ENCODE measurements at regions not wholly inside any gene's neighbourhood (a gene's known extent, or its start where the extent isn't known, plus 50 kb on each side); places are given as distances from the start of the nearest gene placed in this dataset.

- CTCF ChIA-PET = no interaction called here
- ATAC-seq = no peak
- TF ChIP-seq, protein P1, sequence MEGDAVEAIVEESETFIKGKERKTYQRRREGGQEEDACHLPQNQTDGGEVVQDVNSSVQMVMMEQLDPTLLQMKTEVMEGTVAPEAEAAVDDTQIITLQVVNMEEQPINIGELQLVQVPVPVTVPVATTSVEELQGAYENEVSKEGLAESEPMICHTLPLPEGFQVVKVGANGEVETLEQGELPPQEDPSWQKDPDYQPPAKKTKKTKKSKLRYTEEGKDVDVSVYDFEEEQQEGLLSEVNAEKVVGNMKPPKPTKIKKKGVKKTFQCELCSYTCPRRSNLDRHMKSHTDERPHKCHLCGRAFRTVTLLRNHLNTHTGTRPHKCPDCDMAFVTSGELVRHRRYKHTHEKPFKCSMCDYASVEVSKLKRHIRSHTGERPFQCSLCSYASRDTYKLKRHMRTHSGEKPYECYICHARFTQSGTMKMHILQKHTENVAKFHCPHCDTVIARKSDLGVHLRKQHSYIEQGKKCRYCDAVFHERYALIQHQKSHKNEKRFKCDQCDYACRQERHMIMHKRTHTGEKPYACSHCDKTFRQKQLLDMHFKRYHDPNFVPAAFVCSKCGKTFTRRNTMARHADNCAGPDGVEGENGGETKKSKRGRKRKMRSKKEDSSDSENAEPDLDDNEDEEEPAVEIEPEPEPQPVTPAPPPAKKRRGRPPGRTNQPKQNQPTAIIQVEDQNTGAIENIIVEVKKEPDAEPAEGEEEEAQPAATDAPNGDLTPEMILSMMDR (IDR thresholded peaks at IDR 0.05) = no peak
- no peaks in the 10 kb centered on the region for H3K36me3 Mint-ChIP-seq (ENCODE audit: low read depth)
- H3K4me3 Mint-ChIP-seq = no peak overlapping the region
- H3K27ac Mint-ChIP-seq = no peak overlapping the region
- no peak for DNase-seq
- intact Hi-C loops (cut with micrococcal nuclease) = no loop called here
- H3K27me3 Mint-ChIP-seq = no peaks in the 10 kb centered on the region
- peaks cover 1% of the 10 kb centered on the region for H3K9me3 Mint-ChIP-seq
- POLR2A ChIA-PET = no interaction called here
- no peaks in the 10 kb centered on the region for H3K4me1 Mint-ChIP-seq (ENCODE audit: low read depth)
Measured at GRCh38 chr3:24645047-24645446, 150.4 kb upstream of the THRB start.

DNA sequence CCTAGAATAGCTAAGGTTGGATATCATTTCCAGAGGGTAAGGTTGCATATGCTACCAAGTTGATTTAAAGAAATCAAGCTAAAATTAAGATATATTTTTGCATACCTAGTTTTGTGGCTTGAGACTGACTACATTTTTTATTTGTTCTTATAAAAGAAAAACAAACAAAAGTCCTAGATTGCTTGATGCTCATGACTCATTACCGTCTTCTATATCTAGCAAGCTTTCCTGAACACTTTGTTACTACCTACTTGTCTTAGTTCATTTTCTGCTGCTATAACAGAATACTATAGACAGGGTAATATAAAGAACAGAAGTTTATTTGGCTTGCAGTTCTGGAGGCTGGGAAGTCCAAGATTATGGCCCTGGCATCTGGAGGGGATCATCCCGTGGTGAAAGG is 152.1 kb upstream of the THRB start:
- Mint-ChIP-seq H3K27ac (no peak overlapping the region), H3K9me3 (peaks cover 1% of the 10 kb centered on the region), H3K36me3 (ENCODE audit: low read depth) (no peaks in the 10 kb centered on the region), H3K27me3 (no peaks in the 10 kb centered on the region), H3K4me1 (ENCODE audit: low read depth) (no peaks in the 10 kb centered on the region), H3K4me3 (no peak overlapping the region)
- DNase-seq (no peak), ATAC-seq (no peak)
- intact Hi-C loops (cut with micrococcal nuclease) = no loop called here
- TF ChIP-seq, protein P1 (IDR thresholded peaks at IDR 0.05) = no peak
- CTCF ChIA-PET = no interaction called here
- POLR2A ChIA-PET = no interaction called here

- POLR2A ChIA-PET = no interaction called here
- Mint-ChIP-seq H3K27ac (no peak overlapping the region), H3K4me3 (no peak overlapping the region)
Measured at GRCh38 chr3:24648063-24648462, 153.4 kb upstream of the THRB start.

GRCh38 chr3:24650839-24651238 is 156.2 kb upstream of the THRB start:
- Mint-ChIP-seq H3K36me3 (ENCODE audit: low read depth) (no peaks in the 10 kb centered on the region), H3K9me3 (peaks cover 6% of the 10 kb centered on the region), H3K4me1 (ENCODE audit: low read depth) (no peaks in the 10 kb centered on the region), H3K4me3 (no peak overlapping the region), H3K27ac (no peak overlapping the region), H3K27me3 (no peaks in the 10 kb centered on the region)
- CTCF ChIA-PET = no interaction called here
- POLR2A ChIA-PET = no interaction called here
- TF ChIP-seq, protein P1 (IDR thresholded peaks at IDR 0.05) = no peak
- ATAC-seq (no peak), DNase-seq (no peak)
- intact Hi-C loops (cut with micrococcal nuclease) = no loop called here

More at GRCh38 chr3:24648063-24648462, 153.4 kb upstream of the THRB start:
- CTCF ChIA-PET = no interaction called here
- intact Hi-C loops (cut with micrococcal nuclease) = no loop called here
- DNase-seq = no peak
- H3K27me3 Mint-ChIP-seq = no peaks in the 10 kb centered on the region
- ATAC-seq = no peak
- no peaks in the 10 kb centered on the region for H3K36me3 Mint-ChIP-seq (ENCODE audit: low read depth)
- H3K9me3 Mint-ChIP-seq = peaks cover 1% of the 10 kb centered on the region
- TF ChIP-seq, protein P1 (IDR thresholded peaks at IDR 0.05) = no peak
- H3K4me1 Mint-ChIP-seq (ENCODE audit: low read depth) = no peaks in the 10 kb centered on the region

DNA sequence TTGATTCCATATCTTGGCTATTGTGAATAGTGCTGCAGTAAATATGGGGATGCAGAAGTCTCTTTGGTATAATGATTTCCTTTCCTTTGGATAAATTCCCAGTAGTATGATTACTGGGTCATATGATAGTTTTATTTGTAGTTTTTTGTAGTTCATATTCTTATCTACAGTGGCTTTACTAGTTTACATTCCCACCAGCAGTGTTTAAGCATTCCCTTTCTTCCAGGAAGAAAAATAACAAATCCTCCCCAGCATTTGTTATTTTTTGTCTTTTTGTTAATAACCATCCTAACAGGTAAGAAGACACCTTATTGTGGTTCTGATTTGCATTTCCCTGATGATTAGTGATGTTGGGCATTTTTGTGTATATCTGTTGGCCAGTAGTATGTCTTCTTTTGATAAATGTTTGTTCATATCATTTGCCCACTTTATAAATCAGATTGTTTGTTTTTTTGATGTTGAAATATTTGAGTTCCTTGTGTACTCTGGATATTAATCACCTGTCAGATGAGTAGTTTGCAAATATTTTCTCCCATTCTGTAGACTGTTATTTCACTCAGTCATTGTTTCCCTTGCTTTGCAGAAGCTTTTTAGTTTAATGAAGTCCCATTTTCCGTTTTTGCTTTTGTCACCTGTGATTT is 163.3 kb upstream of the THRB start:
- peaks cover 8% of the 10 kb centered on the region for H3K9me3 Mint-ChIP-seq
- no peak for DNase-seq
- POLR2A ChIA-PET = no interaction called here
- no peaks in the 10 kb centered on the region for H3K4me1 Mint-ChIP-seq (ENCODE audit: low read depth)
- CTCF ChIA-PET = no interaction called here
- intact Hi-C loops (cut with micrococcal nuclease) = no loop called here
- TF ChIP-seq, protein P1 (IDR thresholded peaks at IDR 0.05) = no peak
- ATAC-seq = no peak
- H3K27me3 Mint-ChIP-seq = no peaks in the 10 kb centered on the region
- no peak overlapping the region for H3K4me3 Mint-ChIP-seq
- H3K27ac Mint-ChIP-seq = no peak overlapping the region
- H3K36me3 Mint-ChIP-seq (ENCODE audit: low read depth) = no peaks in the 10 kb centered on the region

Data from activated CD8-positive, alpha-beta T cell treated with anti-CD3 and anti-CD28 coated beads for 36 hours (primary cell).